Loucy (cell line): ENCODE measurements at regions not wholly inside any gene's neighbourhood (a gene's known extent, or its start where the extent isn't known, plus 50 kb on each side); places are given as distances from the start of the nearest gene placed in this dataset.

Source experiments
- H2AFZ ChIP-seq: fragments of 200-600 bp; sonication (generic); 2 replicates; pipeline ENCODE4 v1.6.0; 2016; ENCODE audit warnings: antibody characterized with exemption, mild to moderate bottlenecking, low read length, moderate library complexity
- H3F3A ChIP-seq: fragments of 200-600 bp; 2 replicates; pipeline ENCODE4 v1.6.0; 2016; ENCODE audit warnings: antibody characterized with exemption, low read depth, mild to moderate bottlenecking
- H3K27me3 ChIP-seq: fragments of 200-600 bp; sonication (generic); 2 replicates; pipeline ENCODE4 v1.6.1; 2014; ENCODE audit warnings: low read length, mild to moderate bottlenecking; ENCODE audit not compliant: insufficient read depth, poor library complexity, severe bottlenecking
- H3K36me3 ChIP-seq: fragments of 200-600 bp; sonication (generic); 2 replicates; pipeline ENCODE4 v1.6.1; 2016; ENCODE audit warnings: low read length; ENCODE audit not compliant: insufficient read depth
- H3K4me1 ChIP-seq: fragments of 200-600 bp; sonication (generic); 2 replicates; pipeline ENCODE4 v1.5.1; 2014; ENCODE audit warnings: low read length, mild to moderate bottlenecking; ENCODE audit not compliant: insufficient read depth, poor library complexity, severe bottlenecking
- H3K4me2 ChIP-seq: fragments of 200-600 bp; sonication (generic); 2 replicates; pipeline ENCODE4 v1.6.0; 2014; ENCODE audit warnings: antibody characterized with exemption, low read length, low read depth, mild to moderate bottlenecking; ENCODE audit not compliant: poor library complexity, severe bottlenecking
- H3K4me3 ChIP-seq: fragments of 200-600 bp; sonication (generic); 2 replicates; pipeline ENCODE4 v1.5.1; 2014; ENCODE audit warnings: low read length, mild to moderate bottlenecking, mixed read lengths; ENCODE audit not compliant: poor library complexity, severe bottlenecking
- H3K79me2 ChIP-seq: fragments of 200-600 bp; sonication (generic); 2 replicates; pipeline ENCODE4 v1.6.1; 2014; ENCODE audit warnings: low read length; ENCODE audit not compliant: insufficient read depth
- H3K9ac ChIP-seq: fragments of 200-600 bp; sonication (generic); 2 replicates; pipeline ENCODE4 v1.6.0; 2014; ENCODE audit warnings: mild to moderate bottlenecking, low read depth, low read length, moderate library complexity; ENCODE audit not compliant: poor library complexity, severe bottlenecking
- H3K9me2 ChIP-seq: fragments of 200-600 bp; sonication (generic); replicated peaks from 2 replicates; pipeline ENCODE4 v1.6.1; 2016; ENCODE audit warnings: low read depth, low read length, mixed read lengths
- H3K9me3 ChIP-seq: fragments of 200-600 bp; sonication (generic); 2 replicates; pipeline ENCODE4 v1.6.1; 2014; ENCODE audit warnings: mild to moderate bottlenecking, antibody characterized with exemption, low read length, low read depth; ENCODE audit not compliant: insufficient read depth
- H4K20me1 ChIP-seq: fragments of 200-600 bp; sonication (generic); 2 replicates; pipeline ENCODE4 v1.6.0; 2014; ENCODE audit warnings: antibody characterized with exemption, low read length, mild to moderate bottlenecking; ENCODE audit not compliant: insufficient read depth, poor library complexity, severe bottlenecking
- EZH2phosphoT487 ChIP-seq: fragments of 200-600 bp; IDR thresholded peaks from 2 replicates; pipeline ENCODE4 v1.6.1; 2018; ENCODE audit warnings: antibody characterized with exemption, mild to moderate bottlenecking, moderate library complexity, borderline replicate concordance
- TF ChIP-seq, protein P1 (sequence below): fragments of 200-600 bp; sonication (generic); conservative IDR thresholded peaks from 2 replicates; pipeline ENCODE4 v1.5.1; 2014; ENCODE audit warnings: mild to moderate bottlenecking, antibody characterized with exemption, low read length

DNA sequence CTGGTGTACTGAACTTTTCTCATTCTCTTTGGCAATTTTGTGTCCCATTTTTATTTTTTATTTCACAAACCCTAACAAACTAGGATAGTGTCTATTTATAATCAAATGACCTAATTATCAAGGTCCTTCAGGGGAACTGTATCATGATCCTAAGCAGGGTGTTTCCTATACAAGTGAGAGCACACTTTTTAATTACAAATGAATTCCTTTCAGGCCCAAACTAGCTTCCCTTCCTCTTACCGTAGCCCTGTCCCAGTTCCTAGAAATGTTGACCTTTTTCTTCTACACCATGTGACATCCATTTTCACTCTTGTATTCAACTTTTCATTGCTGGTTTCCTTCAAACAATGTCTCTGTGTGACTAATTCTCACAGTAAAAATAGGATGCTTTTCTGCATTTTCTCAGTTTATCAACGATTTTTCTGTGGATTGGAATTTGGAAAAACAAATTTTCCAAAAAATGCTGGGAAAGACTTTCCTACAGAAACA lies 411.4 kb downstream of the CCDC91 start:
- TF ChIP-seq, protein P1, sequence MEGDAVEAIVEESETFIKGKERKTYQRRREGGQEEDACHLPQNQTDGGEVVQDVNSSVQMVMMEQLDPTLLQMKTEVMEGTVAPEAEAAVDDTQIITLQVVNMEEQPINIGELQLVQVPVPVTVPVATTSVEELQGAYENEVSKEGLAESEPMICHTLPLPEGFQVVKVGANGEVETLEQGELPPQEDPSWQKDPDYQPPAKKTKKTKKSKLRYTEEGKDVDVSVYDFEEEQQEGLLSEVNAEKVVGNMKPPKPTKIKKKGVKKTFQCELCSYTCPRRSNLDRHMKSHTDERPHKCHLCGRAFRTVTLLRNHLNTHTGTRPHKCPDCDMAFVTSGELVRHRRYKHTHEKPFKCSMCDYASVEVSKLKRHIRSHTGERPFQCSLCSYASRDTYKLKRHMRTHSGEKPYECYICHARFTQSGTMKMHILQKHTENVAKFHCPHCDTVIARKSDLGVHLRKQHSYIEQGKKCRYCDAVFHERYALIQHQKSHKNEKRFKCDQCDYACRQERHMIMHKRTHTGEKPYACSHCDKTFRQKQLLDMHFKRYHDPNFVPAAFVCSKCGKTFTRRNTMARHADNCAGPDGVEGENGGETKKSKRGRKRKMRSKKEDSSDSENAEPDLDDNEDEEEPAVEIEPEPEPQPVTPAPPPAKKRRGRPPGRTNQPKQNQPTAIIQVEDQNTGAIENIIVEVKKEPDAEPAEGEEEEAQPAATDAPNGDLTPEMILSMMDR: no peak
- no peak for TF ChIP-seq EZH2phosphoT487

GRCh38 chr12:28602786-28603185 lies 412.5 kb downstream of the CCDC91 start:
- Histone ChIP-seq H3K4me3 (no peak overlapping the region), H3K9me3 (peaks cover 10% of the 10 kb centered on the region; the same call in 1 of the 2 replicates), H3K9ac (no peak overlapping the region), H3K9me2 (no peaks in the 10 kb centered on the region), H3K79me2 (no peaks in the 10 kb centered on the region), H3K4me2 (no peak overlapping the region), H3K27me3 (no peaks in the 10 kb centered on the region), H3F3A (no peaks in the 10 kb centered on the region), H3K36me3 (no peaks in the 10 kb centered on the region), H3K4me1 (peaks cover 8% of the 10 kb centered on the region), H2AFZ (no peak overlapping the region), H4K20me1 (no peaks in the 10 kb centered on the region)
- TF ChIP-seq, protein P1: no peak
- no peak for TF ChIP-seq EZH2phosphoT487

More for the DNA sequence above, 411.4 kb downstream of the CCDC91 start:
- Histone ChIP-seq H3K9ac (no peak overlapping the region), H3K9me2 (no peaks in the 10 kb centered on the region), H3K4me3 (no peak overlapping the region), H2AFZ (no peak overlapping the region), H3K9me3 (no peaks in the 10 kb centered on the region), H3K4me1 (peaks cover 8% of the 10 kb centered on the region), H3F3A (no peaks in the 10 kb centered on the region), H4K20me1 (no peaks in the 10 kb centered on the region), H3K27me3 (no peaks in the 10 kb centered on the region), H3K79me2 (no peaks in the 10 kb centered on the region), H3K36me3 (no peaks in the 10 kb centered on the region), H3K4me2 (no peak overlapping the region)

DNA sequence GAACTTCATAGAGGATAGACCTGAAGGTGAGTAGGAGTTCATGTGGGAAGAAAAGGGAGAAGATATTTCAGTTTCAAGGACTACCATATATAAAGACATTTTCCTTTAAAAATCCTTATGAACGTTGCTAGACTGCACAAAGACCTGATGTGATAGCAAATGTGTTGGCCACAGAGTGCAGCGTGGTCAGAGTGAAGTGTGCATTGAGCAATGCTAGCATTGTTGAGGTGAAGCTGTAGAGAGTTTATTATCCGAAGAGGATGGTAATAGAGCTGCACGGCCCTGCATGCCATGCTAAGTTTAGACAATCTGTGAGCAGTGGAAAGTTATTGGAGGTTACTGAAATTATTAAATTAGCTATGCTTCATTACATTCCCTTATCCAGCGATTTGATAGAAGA lies 413.0 kb downstream of the CCDC91 start:
- H4K20me1 ChIP-seq: no peaks in the 10 kb centered on the region
- no peaks in the 10 kb centered on the region for H3K36me3 ChIP-seq
- H3K27me3 ChIP-seq: no peaks in the 10 kb centered on the region
- H3K79me2 ChIP-seq: no peaks in the 10 kb centered on the region
- H2AFZ ChIP-seq: no peak overlapping the region
- H3K4me1 ChIP-seq: peaks cover 8% of the 10 kb centered on the region
- H3K9me3 ChIP-seq: peaks cover 12% of the 10 kb centered on the region; the same call in 1 of the 2 replicates
- H3K9me2 ChIP-seq: no peaks in the 10 kb centered on the region
- H3F3A ChIP-seq: no peaks in the 10 kb centered on the region
- TF ChIP-seq, protein P1: no peak
- TF ChIP-seq EZH2phosphoT487: no peak
- no peak overlapping the region for H3K4me3 ChIP-seq
- no peak overlapping the region for H3K9ac ChIP-seq
- H3K4me2 ChIP-seq: no peak overlapping the region
